SK-N-SH (cell line): ENCODE measurements at regions not wholly inside any gene's neighbourhood (a gene's known extent, or its start where the extent isn't known, plus 50 kb on each side); places are given as distances from the start of the nearest gene placed in this dataset.

Experiments
- CTCF ChIA-PET: fragments of 300-600, 350-600 bp; formaldehyde crosslinking; extraction: SDS; loops from one replicate; lab custom pipeline; 2021; lab: Yijun Ruan, JAX
- POLR2A ChIA-PET: fragments of 350-600 bp; sonication (Branson Sonifier 250); formaldehyde crosslinking; extraction: SDS; loops from one replicate; lab custom pipeline; 2020; ENCODE audit warnings: antibody characterized with exemption, inconsistent platforms; lab: Yijun Ruan, JAX
- DNase-seq: peaks from one replicate; pipeline ENCODE4 v3.0.0; 2012
- H2AFZ ChIP-seq: fragments of 200-600 bp; sonication (generic); 2 replicates; pipeline ENCODE4 v1.8.1; 2016; ENCODE audit warnings: antibody characterized with exemption, mild to moderate bottlenecking, low read depth
- H3F3A ChIP-seq: fragments of 200-600 bp; sonication (generic); replicated peaks from 2 replicates; pipeline ENCODE3; 2016; ENCODE audit warnings: antibody characterized with exemption, mild to moderate bottlenecking; ENCODE audit not compliant: insufficient read depth
- H3K27ac ChIP-seq, 2 experiments: fragments of 200-500 bp in 1 of 2; fragments of 200-600 bp in 1 of 2; sonication (Bioruptor generic) in 1 of 2; sonication (generic), shearing (Covaris generic) in 1 of 2; 2 replicates each; pipeline versions ENCODE4 v1.5.1 to v1.6.1; 2014 to 2016; ENCODE audit warnings: low read depth in 2 of 2, inconsistent platforms in 1 of 2, low read length in 1 of 2, mild to moderate bottlenecking in 1 of 2, mixed read lengths in 1 of 2
- H3K27me3 ChIP-seq: fragments of 200-600 bp; sonication (generic), shearing (Covaris generic); 2 replicates; pipeline ENCODE4 v1.6.1; 2016; ENCODE audit warnings: mixed run types; ENCODE audit not compliant: insufficient read depth
- H3K36me3 ChIP-seq, 2 experiments: fragments of 200-500 bp in 1 of 2; fragments of 200-600 bp in 1 of 2; sonication (Bioruptor generic) in 1 of 2; sonication (generic) in 1 of 2; replicated peaks in 1 of 2; 2 replicates each; pipeline versions ENCODE3 to v1.5.1; 2014 to 2016; ENCODE audit warnings: low read length in 1 of 2, mild to moderate bottlenecking in 1 of 2; ENCODE audit not compliant: insufficient read depth in 2 of 2, control insufficient read depth in 1 of 2
- H3K4me1 ChIP-seq, 2 experiments: fragments of 200-500 bp in 1 of 2; fragments of 200-600 bp in 1 of 2; sonication (Bioruptor generic) in 1 of 2; sonication (generic), shearing (Covaris generic) in 1 of 2; 2 replicates each; pipeline versions ENCODE4 v1.5.1 to v1.6.1; 2014 to 2016; ENCODE audit warnings: low read depth in 1 of 2, low read length in 1 of 2, mixed run types in 1 of 2; ENCODE audit not compliant: insufficient read depth in 2 of 2, control insufficient read depth in 1 of 2
- H3K4me2 ChIP-seq: fragments of 200-600 bp; sonication (generic), shearing (Covaris generic); 2 replicates; pipeline ENCODE4 v1.6.1; 2017; ENCODE audit warnings: mixed run types
- H3K4me3 ChIP-seq, 2 experiments: fragments of 200-500 bp in 1 of 2; fragments of 200-600 bp in 1 of 2; sonication (Bioruptor generic) in 1 of 2; sonication (generic), shearing (Covaris generic) in 1 of 2; 2 replicates each; pipeline versions ENCODE4 v1.5.1 to v1.8.1; 2014 to 2016; ENCODE audit warnings: low read depth in 2 of 2, inconsistent platforms in 1 of 2, low read length in 1 of 2, mild to moderate bottlenecking in 1 of 2, mixed read lengths in 1 of 2, moderate library complexity in 1 of 2
- H3K79me2 ChIP-seq: fragments of 200-600 bp; sonication (generic); 2 replicates; pipeline ENCODE4 v1.8.1; 2017; ENCODE audit warnings: mild to moderate bottlenecking; ENCODE audit not compliant: insufficient read depth
- H3K9ac ChIP-seq: fragments of 200-600 bp; sonication (generic); 2 replicates; pipeline ENCODE4 v1.6.1; 2017; ENCODE audit warnings: mixed run types
- H3K9me2 ChIP-seq: fragments of 200-600 bp; sonication (generic); 2 replicates; pipeline ENCODE4 v1.6.1; 2017; ENCODE audit warnings: mixed run types
- H3K9me3 ChIP-seq: fragments of 200-600 bp; sonication (generic); 2 replicates; pipeline ENCODE4 v1.6.1; 2017; ENCODE audit warnings: mixed run types, mild to moderate bottlenecking, moderate library complexity
- H4K20me1 ChIP-seq: fragments of 200-600 bp; sonication (generic); 2 replicates; pipeline ENCODE4 v1.6.1; 2017; ENCODE audit warnings: mild to moderate bottlenecking, mixed run types; ENCODE audit not compliant: insufficient read depth
- CHD2 ChIP-seq: fragments of 150-350 bp; IDR thresholded peaks from 2 replicates; pipeline ENCODE4 v1.6.1; 2018; ENCODE audit warnings: low read length; ENCODE audit not compliant: partially characterized antibody
- ELF1 ChIP-seq: IDR thresholded peaks from 2 replicates; pipeline ENCODE4 v1.4.0; 2012
- EZH2phosphoT487 ChIP-seq: fragments of 200-600 bp; sonication (generic); IDR thresholded peaks from 2 replicates; pipeline ENCODE4 v1.6.1; 2017; ENCODE audit warnings: low read depth, mixed run types, mild to moderate bottlenecking, antibody characterized with exemption, moderate library complexity, borderline replicate concordance
- FOSL2 ChIP-seq: IDR thresholded peaks from 2 replicates; pipeline ENCODE4 v1.4.0; 2012; ENCODE audit warnings: low read depth, mild to moderate bottlenecking, moderate library complexity, borderline replicate concordance
- FOXJ3 ChIP-seq: sonication (generic); formaldehyde crosslinking; IDR thresholded peaks from 2 replicates; pipeline ENCODE4 v1.5.1; 2020; ENCODE audit warnings: mild to moderate bottlenecking, missing genetic modification reagents
- GATA2 ChIP-seq: sonication (generic); formaldehyde crosslinking; IDR thresholded peaks from 2 replicates; pipeline ENCODE4 v1.5.0; 2020; ENCODE audit warnings: mild to moderate bottlenecking, missing genetic modification reagents
- JUND ChIP-seq: IDR thresholded peaks from 2 replicates; pipeline ENCODE4 v1.4.0; 2012
- MEF2A ChIP-seq: IDR thresholded peaks from 2 replicates; pipeline ENCODE4 v1.4.0; 2012; ENCODE audit warnings: low read depth, borderline replicate concordance
- NFIC ChIP-seq: IDR thresholded peaks from 2 replicates; pipeline ENCODE4 v1.4.0; 2012; ENCODE audit warnings: borderline replicate concordance
- NRF1 ChIP-seq: IDR thresholded peaks from 2 replicates; pipeline ENCODE4 v1.6.1; 2012; ENCODE audit warnings: low read depth, mild to moderate bottlenecking, low read length
- POLR2AphosphoS5 ChIP-seq: IDR thresholded peaks from 2 replicates; pipeline ENCODE4 v1.6.1; 2012; ENCODE audit warnings: low read depth, low read length
- RAD21 ChIP-seq: IDR thresholded peaks from 2 replicates; pipeline ENCODE4 v1.6.1; 2012; ENCODE audit warnings: mild to moderate bottlenecking, low read length
- RCOR1 ChIP-seq: fragments of 150-350 bp; IDR thresholded peaks from 2 replicates; pipeline ENCODE4 v1.6.1; 2017; ENCODE audit warnings: antibody characterized with exemption, low read length
- RFX5 ChIP-seq: IDR thresholded peaks from 2 replicates; pipeline ENCODE4 v1.6.1; 2012; ENCODE audit warnings: mild to moderate bottlenecking, improper control_type of control experiment, low read length
- TAF1 ChIP-seq: IDR thresholded peaks from 2 replicates; pipeline ENCODE4 v1.6.1; 2012; ENCODE audit warnings: low read depth, mild to moderate bottlenecking, low read length, moderate library complexity, borderline replicate concordance
- TEAD4 ChIP-seq: IDR thresholded peaks from 2 replicates; pipeline ENCODE4 v1.4.0; 2012; ENCODE audit warnings: mild to moderate bottlenecking, borderline replicate concordance; ENCODE audit not compliant: insufficient read depth
- YY1 ChIP-seq: IDR thresholded peaks from 2 replicates; pipeline ENCODE4 v1.4.0; 2012; ENCODE audit warnings: low read depth, mild to moderate bottlenecking
- WGBS: methylation state at CpG from one replicate; pipeline ENCODE4 v1.1.6; 2017; ENCODE audit warnings: low lambda C conversion rate; 5-methylcytosine and 5-hydroxymethylcytosine counted together
- TF ChIP-seq, protein P1 (sequence below): fragments of 200-600 bp; sonication (generic); IDR thresholded peaks from 2 replicates; pipeline ENCODE4 v1.6.1; 2017; ENCODE audit warnings: antibody characterized with exemption, mild to moderate bottlenecking, moderate library complexity
- TF ChIP-seq, protein P2 (sequence below): fragments of 150-350 bp; IDR thresholded peaks from 2 replicates; pipeline ENCODE4 v1.6.1; 2016; ENCODE audit warnings: mild to moderate bottlenecking, low read depth, low read length
- TF ChIP-seq, protein P3 (sequence below): IDR thresholded peaks from 2 replicates; pipeline ENCODE4 v1.4.0; 2012; ENCODE audit warnings: low read depth
- TF ChIP-seq, protein P4 (sequence below): IDR thresholded peaks from 2 replicates; pipeline ENCODE4 v1.4.0; 2012; ENCODE audit warnings: low read depth, borderline replicate concordance
- TF ChIP-seq, protein P5 (sequence below): fragments of 150-350 bp; IDR thresholded peaks from 2 replicates; pipeline ENCODE4 v1.6.1; 2017; ENCODE audit warnings: antibody characterized with exemption, low read length, low read depth, borderline replicate concordance

- Histone ChIP-seq H3F3A (no peaks in the 10 kb centered on the region), H3K36me3 (no peaks in the 10 kb centered on the region), H3K9ac (no peak overlapping the region), H3K4me1 (no peaks in the 10 kb centered on the region), H3K9me2 (no peaks in the 10 kb centered on the region), H3K27me3 (no peaks in the 10 kb centered on the region), H3K4me3 (no peak overlapping the region), H3K27ac (no peak overlapping the region), H3K4me2 (no peak overlapping the region), H2AFZ (no peak overlapping the region)
- DNase-seq = no peak
- POLR2A ChIA-PET = no interaction called here
- CTCF ChIA-PET = interaction anchor here (1.0 kb wide), 1 partner anchor 19 kb away, joined by 4 read pairs; no protein-coding TSS in a partner anchor
- TF ChIP-seq TAF1 (no peak), TEAD4 (no peak), CHD2 (no peak), MEF2A (no peak), RFX5 (no peak), POLR2AphosphoS5 (no peak), GATA2 (CRISPR knock-in tag) (no peak)
- TF ChIP-seq, protein P1, sequence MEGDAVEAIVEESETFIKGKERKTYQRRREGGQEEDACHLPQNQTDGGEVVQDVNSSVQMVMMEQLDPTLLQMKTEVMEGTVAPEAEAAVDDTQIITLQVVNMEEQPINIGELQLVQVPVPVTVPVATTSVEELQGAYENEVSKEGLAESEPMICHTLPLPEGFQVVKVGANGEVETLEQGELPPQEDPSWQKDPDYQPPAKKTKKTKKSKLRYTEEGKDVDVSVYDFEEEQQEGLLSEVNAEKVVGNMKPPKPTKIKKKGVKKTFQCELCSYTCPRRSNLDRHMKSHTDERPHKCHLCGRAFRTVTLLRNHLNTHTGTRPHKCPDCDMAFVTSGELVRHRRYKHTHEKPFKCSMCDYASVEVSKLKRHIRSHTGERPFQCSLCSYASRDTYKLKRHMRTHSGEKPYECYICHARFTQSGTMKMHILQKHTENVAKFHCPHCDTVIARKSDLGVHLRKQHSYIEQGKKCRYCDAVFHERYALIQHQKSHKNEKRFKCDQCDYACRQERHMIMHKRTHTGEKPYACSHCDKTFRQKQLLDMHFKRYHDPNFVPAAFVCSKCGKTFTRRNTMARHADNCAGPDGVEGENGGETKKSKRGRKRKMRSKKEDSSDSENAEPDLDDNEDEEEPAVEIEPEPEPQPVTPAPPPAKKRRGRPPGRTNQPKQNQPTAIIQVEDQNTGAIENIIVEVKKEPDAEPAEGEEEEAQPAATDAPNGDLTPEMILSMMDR = no peak
- TF ChIP-seq, all 33 proteins: peak for 0
- WGBS = 17% methylated on average over 3 of the region's 4 CpGs
- H3K9me3 ChIP-seq = no peaks in the 10 kb centered on the region
- no peaks in the 10 kb centered on the region for H4K20me1 ChIP-seq
- no peaks in the 10 kb centered on the region for H3K79me2 ChIP-seq
Measured at GRCh38 chr3:135618123-135618522, 347.4 kb upstream of the PPP2R3A start.

GRCh38 chr3:135621184-135621920 is 344.2 kb upstream of the PPP2R3A start:
- no peaks in the 10 kb centered on the region for H3K9me3 ChIP-seq
- H3K27ac ChIP-seq = no peak overlapping the region
- H3K4me3 ChIP-seq = no peak overlapping the region
- WGBS = 14% methylated on average over 3 of the region's 3 CpGs
- no peaks in the 10 kb centered on the region for H3K79me2 ChIP-seq
- CTCF ChIA-PET = interaction anchor here (1.2 kb wide), 1 partner anchor 23 kb away, joined by 3 read pairs; no protein-coding TSS in a partner anchor
- H3K9ac ChIP-seq = no peak overlapping the region
- DNase-seq = no peak
- no peaks in the 10 kb centered on the region for H3K27me3 ChIP-seq
- POLR2A ChIA-PET = no interaction called here
- no peaks in the 10 kb centered on the region for H3K9me2 ChIP-seq
- no peaks in the 10 kb centered on the region for H3F3A ChIP-seq
- no peaks in the 10 kb centered on the region for H3K36me3 ChIP-seq
- no peak overlapping the region for H2AFZ ChIP-seq
- H3K4me2 ChIP-seq = no peak overlapping the region
- no peaks in the 10 kb centered on the region for H4K20me1 ChIP-seq
- no peaks in the 10 kb centered on the region for H3K4me1 ChIP-seq
- TF ChIP-seq, protein P2, sequence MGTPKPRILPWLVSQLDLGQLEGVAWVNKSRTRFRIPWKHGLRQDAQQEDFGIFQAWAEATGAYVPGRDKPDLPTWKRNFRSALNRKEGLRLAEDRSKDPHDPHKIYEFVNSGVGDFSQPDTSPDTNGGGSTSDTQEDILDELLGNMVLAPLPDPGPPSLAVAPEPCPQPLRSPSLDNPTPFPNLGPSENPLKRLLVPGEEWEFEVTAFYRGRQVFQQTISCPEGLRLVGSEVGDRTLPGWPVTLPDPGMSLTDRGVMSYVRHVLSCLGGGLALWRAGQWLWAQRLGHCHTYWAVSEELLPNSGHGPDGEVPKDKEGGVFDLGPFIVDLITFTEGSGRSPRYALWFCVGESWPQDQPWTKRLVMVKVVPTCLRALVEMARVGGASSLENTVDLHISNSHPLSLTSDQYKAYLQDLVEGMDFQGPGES = no peak
- TF ChIP-seq RCOR1 (no peak), YY1 (no peak), FOXJ3 (CRISPR knock-in tag) (no peak), JUND (no peak), RFX5 (no peak), NRF1 (no peak), RAD21 (no peak), TEAD4 (no peak), EZH2phosphoT487 (no peak), NFIC (no peak), TAF1 (no peak), FOSL2 (no peak), ELF1 (no peak)
- TF ChIP-seq, protein P3, sequence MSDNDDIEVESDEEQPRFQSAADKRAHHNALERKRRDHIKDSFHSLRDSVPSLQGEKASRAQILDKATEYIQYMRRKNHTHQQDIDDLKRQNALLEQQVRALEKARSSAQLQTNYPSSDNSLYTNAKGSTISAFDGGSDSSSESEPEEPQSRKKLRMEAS = no peak
- TF ChIP-seq, protein P4, sequence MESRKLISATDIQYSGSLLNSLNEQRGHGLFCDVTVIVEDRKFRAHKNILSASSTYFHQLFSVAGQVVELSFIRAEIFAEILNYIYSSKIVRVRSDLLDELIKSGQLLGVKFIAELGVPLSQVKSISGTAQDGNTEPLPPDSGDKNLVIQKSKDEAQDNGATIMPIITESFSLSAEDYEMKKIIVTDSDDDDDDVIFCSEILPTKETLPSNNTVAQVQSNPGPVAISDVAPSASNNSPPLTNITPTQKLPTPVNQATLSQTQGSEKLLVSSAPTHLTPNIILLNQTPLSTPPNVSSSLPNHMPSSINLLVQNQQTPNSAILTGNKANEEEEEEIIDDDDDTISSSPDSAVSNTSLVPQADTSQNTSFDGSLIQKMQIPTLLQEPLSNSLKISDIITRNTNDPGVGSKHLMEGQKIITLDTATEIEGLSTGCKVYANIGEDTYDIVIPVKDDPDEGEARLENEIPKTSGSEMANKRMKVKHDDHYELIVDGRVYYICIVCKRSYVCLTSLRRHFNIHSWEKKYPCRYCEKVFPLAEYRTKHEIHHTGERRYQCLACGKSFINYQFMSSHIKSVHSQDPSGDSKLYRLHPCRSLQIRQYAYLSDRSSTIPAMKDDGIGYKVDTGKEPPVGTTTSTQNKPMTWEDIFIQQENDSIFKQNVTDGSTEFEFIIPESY = no peak
- TF ChIP-seq, protein P5, sequence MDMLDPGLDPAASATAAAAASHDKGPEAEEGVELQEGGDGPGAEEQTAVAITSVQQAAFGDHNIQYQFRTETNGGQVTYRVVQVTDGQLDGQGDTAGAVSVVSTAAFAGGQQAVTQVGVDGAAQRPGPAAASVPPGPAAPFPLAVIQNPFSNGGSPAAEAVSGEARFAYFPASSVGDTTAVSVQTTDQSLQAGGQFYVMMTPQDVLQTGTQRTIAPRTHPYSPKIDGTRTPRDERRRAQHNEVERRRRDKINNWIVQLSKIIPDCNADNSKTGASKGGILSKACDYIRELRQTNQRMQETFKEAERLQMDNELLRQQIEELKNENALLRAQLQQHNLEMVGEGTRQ = no peak
